Neural progenitor cell (in vitro differentiated cells): ENCODE measurements at regions not wholly inside any gene's neighbourhood (a gene's known extent, or its start where the extent isn't known, plus 50 kb on each side); places are given as distances from the start of the nearest gene placed in this dataset.

Experiments used
- CTCF ChIP-seq: fragments of 200-600 bp; sonication (generic); IDR thresholded peaks from 2 replicates; pipeline ENCODE4 v1.5.1; 2017; ENCODE audit warnings: antibody characterized with exemption, mild to moderate bottlenecking
- EZH2 ChIP-seq: fragments of 200-600 bp; sonication (generic); IDR thresholded peaks from 2 replicates; pipeline ENCODE4 v1.6.1; 2017; ENCODE audit warnings: antibody characterized with exemption, mild to moderate bottlenecking, moderate library complexity
- EZH2phosphoT487 ChIP-seq: fragments of 200-600 bp; sonication (generic); IDR thresholded peaks from 2 replicates; pipeline ENCODE4 v1.6.1; 2017; ENCODE audit warnings: antibody characterized with exemption

- TF ChIP-seq EZH2 (no peak), CTCF (no peak), EZH2phosphoT487 (no peak)
Measured at GRCh38 chr16:86693033-86693432, 114.7 kb downstream of the FOXL1 start.
